ENCODE measurements at regions not wholly inside any gene's neighbourhood (a gene's known extent, or its start where the extent isn't known, plus 50 kb on each side); places are given as distances from the start of the nearest gene placed in this dataset.

DNA sequence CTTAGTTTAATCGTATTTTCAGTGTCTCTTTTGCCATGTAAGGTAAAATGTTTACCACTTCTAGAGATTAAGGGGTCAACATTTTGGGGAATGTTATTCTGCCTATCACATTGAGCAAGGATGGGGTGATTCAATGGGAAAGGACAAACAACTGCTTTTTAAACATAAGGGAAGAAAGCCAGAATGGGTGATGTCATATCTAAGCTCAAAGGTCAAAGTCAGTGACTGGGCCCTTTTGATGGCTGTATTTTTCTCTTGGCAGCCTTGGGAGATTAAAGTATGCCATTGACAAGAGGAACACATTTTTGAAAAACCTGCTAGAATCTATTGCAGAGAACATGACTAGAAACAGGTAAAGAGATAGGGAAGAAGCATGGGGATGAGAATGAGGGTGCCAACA is 477.3 kb upstream of the IRAK1BP1 start:
- TF ChIP-seq, protein P1, sequence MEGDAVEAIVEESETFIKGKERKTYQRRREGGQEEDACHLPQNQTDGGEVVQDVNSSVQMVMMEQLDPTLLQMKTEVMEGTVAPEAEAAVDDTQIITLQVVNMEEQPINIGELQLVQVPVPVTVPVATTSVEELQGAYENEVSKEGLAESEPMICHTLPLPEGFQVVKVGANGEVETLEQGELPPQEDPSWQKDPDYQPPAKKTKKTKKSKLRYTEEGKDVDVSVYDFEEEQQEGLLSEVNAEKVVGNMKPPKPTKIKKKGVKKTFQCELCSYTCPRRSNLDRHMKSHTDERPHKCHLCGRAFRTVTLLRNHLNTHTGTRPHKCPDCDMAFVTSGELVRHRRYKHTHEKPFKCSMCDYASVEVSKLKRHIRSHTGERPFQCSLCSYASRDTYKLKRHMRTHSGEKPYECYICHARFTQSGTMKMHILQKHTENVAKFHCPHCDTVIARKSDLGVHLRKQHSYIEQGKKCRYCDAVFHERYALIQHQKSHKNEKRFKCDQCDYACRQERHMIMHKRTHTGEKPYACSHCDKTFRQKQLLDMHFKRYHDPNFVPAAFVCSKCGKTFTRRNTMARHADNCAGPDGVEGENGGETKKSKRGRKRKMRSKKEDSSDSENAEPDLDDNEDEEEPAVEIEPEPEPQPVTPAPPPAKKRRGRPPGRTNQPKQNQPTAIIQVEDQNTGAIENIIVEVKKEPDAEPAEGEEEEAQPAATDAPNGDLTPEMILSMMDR (IDR thresholded peaks at IDR 0.05), result no peak
- TF ChIP-seq POLR2AphosphoS5 (IDR thresholded peaks at IDR 0.05; ENCODE audit: low read depth, low read length) (no peak), TCF7L2 (IDR thresholded peaks at IDR 0.05; ENCODE audit: low read depth, low read length) (no peak)
- TF ChIP-seq, protein P2, sequence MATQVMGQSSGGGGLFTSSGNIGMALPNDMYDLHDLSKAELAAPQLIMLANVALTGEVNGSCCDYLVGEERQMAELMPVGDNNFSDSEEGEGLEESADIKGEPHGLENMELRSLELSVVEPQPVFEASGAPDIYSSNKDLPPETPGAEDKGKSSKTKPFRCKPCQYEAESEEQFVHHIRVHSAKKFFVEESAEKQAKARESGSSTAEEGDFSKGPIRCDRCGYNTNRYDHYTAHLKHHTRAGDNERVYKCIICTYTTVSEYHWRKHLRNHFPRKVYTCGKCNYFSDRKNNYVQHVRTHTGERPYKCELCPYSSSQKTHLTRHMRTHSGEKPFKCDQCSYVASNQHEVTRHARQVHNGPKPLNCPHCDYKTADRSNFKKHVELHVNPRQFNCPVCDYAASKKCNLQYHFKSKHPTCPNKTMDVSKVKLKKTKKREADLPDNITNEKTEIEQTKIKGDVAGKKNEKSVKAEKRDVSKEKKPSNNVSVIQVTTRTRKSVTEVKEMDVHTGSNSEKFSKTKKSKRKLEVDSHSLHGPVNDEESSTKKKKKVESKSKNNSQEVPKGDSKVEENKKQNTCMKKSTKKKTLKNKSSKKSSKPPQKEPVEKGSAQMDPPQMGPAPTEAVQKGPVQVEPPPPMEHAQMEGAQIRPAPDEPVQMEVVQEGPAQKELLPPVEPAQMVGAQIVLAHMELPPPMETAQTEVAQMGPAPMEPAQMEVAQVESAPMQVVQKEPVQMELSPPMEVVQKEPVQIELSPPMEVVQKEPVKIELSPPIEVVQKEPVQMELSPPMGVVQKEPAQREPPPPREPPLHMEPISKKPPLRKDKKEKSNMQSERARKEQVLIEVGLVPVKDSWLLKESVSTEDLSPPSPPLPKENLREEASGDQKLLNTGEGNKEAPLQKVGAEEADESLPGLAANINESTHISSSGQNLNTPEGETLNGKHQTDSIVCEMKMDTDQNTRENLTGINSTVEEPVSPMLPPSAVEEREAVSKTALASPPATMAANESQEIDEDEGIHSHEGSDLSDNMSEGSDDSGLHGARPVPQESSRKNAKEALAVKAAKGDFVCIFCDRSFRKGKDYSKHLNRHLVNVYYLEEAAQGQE (IDR thresholded peaks at IDR 0.05; ENCODE audit: insufficient read depth in 1 of 2, low read depth in 2 of 2, low read length in 1 of 2), result no peak

Data from Panc1 (cell line).